IMR-90 (cell line): ENCODE measurements at regions not wholly inside any gene's neighbourhood (a gene's known extent, or its start where the extent isn't known, plus 50 kb on each side); places are given as distances from the start of the nearest gene placed in this dataset.

ENCODE experiments used
- ATAC-seq: fragments of 200-7000 bp; cut with Tn5 transposase; 2 replicates; pipeline ENCODE4 v1.9.1; 2020; ENCODE audit warnings: low read depth, mild to moderate bottlenecking, moderate library complexity
- BruUV-seq: library from RNA; stranded (reverse); fragments of 400-500 nt; replicated peaks from 2 replicates; lab custom pipeline; 2021; lab: Mats Ljungman, UMichigan
- CTCF ChIA-PET: fragments of 300-600 bp; formaldehyde crosslinking; extraction: SDS; loops from one replicate; lab custom pipeline; 2021; ENCODE audit warnings: antibody characterized with exemption; lab: Yijun Ruan, JAX
- POLR2A ChIA-PET: fragments of 300-600 bp; sonication (Branson Sonifier 250); formaldehyde crosslinking; loops from one replicate; lab custom pipeline; 2022; ENCODE audit warnings: antibody characterized with exemption; ENCODE audit not compliant: unreplicated experiment; lab: Charles Lee
- DNase-seq: peaks from one replicate; pipeline ENCODE4 v3.0.0; 2013
- H2AFZ ChIP-seq: replicated peaks from 2 replicates; pipeline ENCODE3; 2013; ENCODE audit warnings: low read length, mild to moderate bottlenecking; ENCODE audit not compliant: poor library complexity
- H2AK5ac ChIP-seq: 2 replicates; pipeline ENCODE4 v1.6.1; 2013; ENCODE audit warnings: low read depth, low read length, inconsistent platforms
- H2AK9ac ChIP-seq: replicated peaks from 2 replicates; pipeline ENCODE3; 2013; ENCODE audit warnings: mild to moderate bottlenecking, low read depth, low read length, moderate library complexity; ENCODE audit not compliant: poor library complexity
- H2BK120ac ChIP-seq: 2 replicates; pipeline ENCODE4 v1.6.1; 2013; ENCODE audit warnings: low read depth, low read length, inconsistent platforms
- H2BK15ac ChIP-seq: 3 replicates; pipeline ENCODE4 v1.6.1; 2013; ENCODE audit warnings: low read depth, low read length, inconsistent platforms
- H2BK20ac ChIP-seq: 2 replicates; pipeline ENCODE4 v1.6.1; 2013; ENCODE audit warnings: low read depth, mild to moderate bottlenecking, inconsistent platforms, low read length, moderate library complexity
- H2BK5ac ChIP-seq: 2 replicates; pipeline ENCODE4 v1.6.1; 2013; ENCODE audit warnings: mild to moderate bottlenecking, low read depth, low read length, inconsistent platforms; ENCODE audit not compliant: poor library complexity, severe bottlenecking
- H3K14ac ChIP-seq: replicated peaks from 2 replicates; pipeline ENCODE4 v1.6.1; 2013; ENCODE audit warnings: low read depth, low read length, inconsistent platforms
- H3K18ac ChIP-seq: 2 replicates; pipeline ENCODE4 v1.6.1; 2013; ENCODE audit warnings: low read depth, low read length, control low read depth
- H3K23ac ChIP-seq: 2 replicates; pipeline ENCODE4 v1.6.1; 2013; ENCODE audit warnings: low read depth, low read length, inconsistent platforms
- H3K27ac ChIP-seq: 2 replicates; pipeline ENCODE4 v1.5.1; 2013; ENCODE audit warnings: mild to moderate bottlenecking, control low read depth, low read length; ENCODE audit not compliant: insufficient read depth
- H3K27me3 ChIP-seq: 2 replicates; pipeline ENCODE4 v1.6.1; 2013; ENCODE audit warnings: low read length; ENCODE audit not compliant: control insufficient read depth, insufficient read depth
- H3K36me3 ChIP-seq: 2 replicates; pipeline ENCODE4 v1.6.1; 2013; ENCODE audit warnings: low read length, mixed read lengths; ENCODE audit not compliant: control insufficient read depth, insufficient read depth
- H3K4ac ChIP-seq: 2 replicates; pipeline ENCODE4 v1.6.1; 2013; ENCODE audit warnings: low read depth, low read length, inconsistent platforms
- H3K4me1 ChIP-seq: 2 replicates; pipeline ENCODE4 v1.6.1; 2013; ENCODE audit warnings: low read length, mixed read lengths; ENCODE audit not compliant: control insufficient read depth, insufficient read depth
- H3K4me2 ChIP-seq: 2 replicates; pipeline ENCODE4 v1.6.1; 2013; ENCODE audit warnings: low read depth, mild to moderate bottlenecking, control low read depth, low read length, moderate library complexity
- H3K4me3 ChIP-seq: 2 replicates; pipeline ENCODE4 v1.5.1; 2013; ENCODE audit warnings: low read depth, mild to moderate bottlenecking, control low read depth, low read length, moderate library complexity; ENCODE audit not compliant: insufficient read depth
- H3K56ac ChIP-seq: 2 replicates; pipeline ENCODE4 v1.6.1; 2013; ENCODE audit warnings: low read length, inconsistent platforms; ENCODE audit not compliant: insufficient read depth; ENCODE audit errors: extremely low read depth
- H3K79me1 ChIP-seq, 2 experiments: 2 replicates each; pipeline ENCODE4 v1.6.1; 2013; ENCODE audit warnings: low read length in 2 of 2, inconsistent platforms in 1 of 2, low read depth in 1 of 2
- H3K9ac ChIP-seq: 2 replicates; pipeline ENCODE4 v1.6.1; 2013; ENCODE audit warnings: low read depth, low read length, control low read depth
- H3K9me1 ChIP-seq: 2 replicates; pipeline ENCODE4 v1.6.1; 2013; ENCODE audit warnings: low read length, inconsistent platforms; ENCODE audit not compliant: insufficient read depth
- H3K9me3 ChIP-seq: 2 replicates; pipeline ENCODE4 v1.6.1; 2013; ENCODE audit warnings: low read length; ENCODE audit not compliant: control insufficient read depth, insufficient read depth
- H4K20me1 ChIP-seq: 2 replicates; pipeline ENCODE4 v1.6.1; 2013; ENCODE audit warnings: low read length, inconsistent platforms; ENCODE audit not compliant: insufficient read depth
- H4K5ac ChIP-seq: 2 replicates; pipeline ENCODE4 v1.6.1; 2013; ENCODE audit warnings: mild to moderate bottlenecking, low read depth, low read length, control low read depth
- H4K8ac ChIP-seq, 2 experiments: 2 replicates each; pipeline ENCODE4 v1.6.1; 2013; ENCODE audit warnings: low read depth in 2 of 2, low read length in 2 of 2, control low read depth in 1 of 2, inconsistent platforms in 1 of 2
- H4K91ac ChIP-seq: 2 replicates; pipeline ENCODE4 v1.6.1; 2013; ENCODE audit warnings: low read depth, low read length, inconsistent platforms; ENCODE audit not compliant: insufficient read depth
- CEBPB ChIP-seq: IDR thresholded peaks from 2 replicates; pipeline ENCODE4 v1.6.1; 2012; ENCODE audit warnings: low read depth, low read length, improper control_type of control experiment
- CHD1 ChIP-seq: IDR thresholded peaks from 2 replicates; pipeline ENCODE4 v1.6.1; 2012; ENCODE audit warnings: low read depth, low read length, improper control_type of control experiment
- FOS ChIP-seq: fragments of 150-350 bp; IDR thresholded peaks from 2 replicates; pipeline ENCODE4 v1.6.1; 2016; ENCODE audit warnings: low read depth, low read length
- MAFK ChIP-seq: IDR thresholded peaks from 2 replicates; pipeline ENCODE4 v1.6.1; 2012; ENCODE audit warnings: low read depth, low read length, improper control_type of control experiment
- MXI1 ChIP-seq: IDR thresholded peaks from 2 replicates; pipeline ENCODE4 v1.6.1; 2012; ENCODE audit warnings: low read depth, mild to moderate bottlenecking, low read length, moderate library complexity, borderline replicate concordance
- NFE2L2 ChIP-seq: fragments of 150-350 bp; IDR thresholded peaks from 2 replicates; pipeline ENCODE4 v1.6.1; 2016; ENCODE audit warnings: low read depth, mild to moderate bottlenecking, low read length
- RCOR1 ChIP-seq: IDR thresholded peaks from 2 replicates; pipeline ENCODE4 v1.6.1; 2012; ENCODE audit warnings: mild to moderate bottlenecking, low read length, improper control_type of control experiment; ENCODE audit not compliant: insufficient replicate concordance
- RFX5 ChIP-seq: IDR thresholded peaks from 2 replicates; pipeline ENCODE4 v1.8.0; 2012; ENCODE audit warnings: low read depth, mild to moderate bottlenecking, low read length, moderate library complexity
- SMC3 ChIP-seq: fragments of 150-350 bp; IDR thresholded peaks from 2 replicates; pipeline ENCODE4 v1.6.1; 2016; ENCODE audit warnings: low read depth, mild to moderate bottlenecking, antibody characterized with exemption, low read length, moderate library complexity
- WGBS, 2 experiments: methylation state at CpG; one replicate each; pipeline versions ENCODE4 v1.1.5 to v1.1.7; 2013; ENCODE audit warnings: missing lambda C conversion rate in 2 of 2; ENCODE audit not compliant: insufficient read length in 1 of 2; ENCODE audit errors: extremely low coverage in 2 of 2; 5-methylcytosine and 5-hydroxymethylcytosine counted together
- dilution Hi-C: fragments of 300-500 bp; cut with HindIII; formaldehyde crosslinking; loops from one replicate; pipeline ENCODE4 v1.14.3; 2018; ENCODE audit warnings: low sequenced_read_pairs; ENCODE audit not compliant: unreplicated experiment
- in situ Hi-C: fragments of 300-500 bp; cut with MboI; formaldehyde crosslinking; loops from 3 replicates; pipeline ENCODE4 v1.14.3; 2019; ENCODE audit warnings: low sequenced_read_pairs, inconsistent platforms, mixed read lengths
- intact Hi-C: fragments of 100-400 bp; cut with micrococcal nuclease; formaldehyde crosslinking; loops from 2 replicates; pipeline ENCODE4 v1.10.0; 2022
- TF ChIP-seq, protein P1 (sequence below): fragments of 150-350 bp; IDR thresholded peaks from 2 replicates; pipeline ENCODE4 v1.6.1; 2017; ENCODE audit warnings: mild to moderate bottlenecking, antibody characterized with exemption, low read length, low read depth
- TF ChIP-seq, protein P2 (sequence below): conservative IDR thresholded peaks from 2 replicates; pipeline ENCODE4 v1.5.1; 2012; ENCODE audit warnings: mild to moderate bottlenecking, low read depth, low read length, improper control_type of control experiment

DNA sequence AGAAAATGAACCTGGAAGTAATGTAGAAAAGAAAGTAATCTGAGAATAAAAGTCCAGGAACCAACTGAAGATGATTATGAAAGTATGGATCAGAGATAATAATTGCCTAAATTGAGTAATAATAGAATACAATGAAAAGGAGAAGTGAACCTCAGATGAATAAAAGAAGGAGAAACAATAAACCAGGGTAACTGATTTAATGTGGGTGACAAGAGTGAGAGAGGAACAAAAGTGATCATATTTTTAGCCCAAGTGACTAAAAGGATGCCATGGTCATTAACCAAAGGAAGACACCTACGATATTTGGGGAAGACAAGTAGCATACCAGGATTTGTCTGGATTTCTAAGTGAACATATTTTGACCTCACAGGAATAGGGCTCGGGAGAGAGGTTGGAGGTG lies 600.6 kb downstream of the RNF144A start:
- Histone ChIP-seq H2BK15ac (no peak overlapping the region), H3K18ac (no peak overlapping the region), H2BK20ac (no peak overlapping the region), H3K27me3 (no peaks in the 10 kb centered on the region), H3K4me2 (no peak overlapping the region), H4K91ac (no peak overlapping the region), H3K14ac (no peak overlapping the region), H2AK5ac (no peak overlapping the region), H3K9me3 (peaks cover 2% of the 10 kb centered on the region; the same call in 1 of the 2 replicates), H4K8ac (no peak overlapping the region), H3K4ac (no peak overlapping the region), H2AFZ (no peak overlapping the region), H3K79me1 (no peaks in the 10 kb centered on the region), H3K4me3 (no peak overlapping the region), H2AK9ac (no peak overlapping the region), H3K27ac (no peak overlapping the region), H3K9ac (no peak overlapping the region), H3K36me3 (no peaks in the 10 kb centered on the region), H3K9me1 (no peaks in the 10 kb centered on the region), H3K23ac (no peak overlapping the region), H2BK5ac (no peak overlapping the region), H2BK120ac (no peak overlapping the region), H4K20me1 (no peaks in the 10 kb centered on the region), H3K4me1 (no peaks in the 10 kb centered on the region), H4K5ac (no peak overlapping the region), H3K56ac (no peak overlapping the region)
- dilution Hi-C loops (no loop called here), intact Hi-C loops (no loop called here), in situ Hi-C loops (no loop called here)
- ChIA-PET POLR2A (no interaction called here), CTCF (no interaction called here)
- BruUV-seq: no TSS peak
- WGBS, 2 experiments: no CpG with 5 or more reads among the region's 2 CpGs
- TF ChIP-seq RCOR1 (no peak), CHD1 (no peak), SMC3 (no peak), RFX5 (no peak), FOS (no peak), NFE2L2 (no peak), MAFK (no peak), MXI1 (no peak), CEBPB (no peak)
- TF ChIP-seq, protein P1, sequence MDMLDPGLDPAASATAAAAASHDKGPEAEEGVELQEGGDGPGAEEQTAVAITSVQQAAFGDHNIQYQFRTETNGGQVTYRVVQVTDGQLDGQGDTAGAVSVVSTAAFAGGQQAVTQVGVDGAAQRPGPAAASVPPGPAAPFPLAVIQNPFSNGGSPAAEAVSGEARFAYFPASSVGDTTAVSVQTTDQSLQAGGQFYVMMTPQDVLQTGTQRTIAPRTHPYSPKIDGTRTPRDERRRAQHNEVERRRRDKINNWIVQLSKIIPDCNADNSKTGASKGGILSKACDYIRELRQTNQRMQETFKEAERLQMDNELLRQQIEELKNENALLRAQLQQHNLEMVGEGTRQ: no peak
- TF ChIP-seq, protein P2, sequence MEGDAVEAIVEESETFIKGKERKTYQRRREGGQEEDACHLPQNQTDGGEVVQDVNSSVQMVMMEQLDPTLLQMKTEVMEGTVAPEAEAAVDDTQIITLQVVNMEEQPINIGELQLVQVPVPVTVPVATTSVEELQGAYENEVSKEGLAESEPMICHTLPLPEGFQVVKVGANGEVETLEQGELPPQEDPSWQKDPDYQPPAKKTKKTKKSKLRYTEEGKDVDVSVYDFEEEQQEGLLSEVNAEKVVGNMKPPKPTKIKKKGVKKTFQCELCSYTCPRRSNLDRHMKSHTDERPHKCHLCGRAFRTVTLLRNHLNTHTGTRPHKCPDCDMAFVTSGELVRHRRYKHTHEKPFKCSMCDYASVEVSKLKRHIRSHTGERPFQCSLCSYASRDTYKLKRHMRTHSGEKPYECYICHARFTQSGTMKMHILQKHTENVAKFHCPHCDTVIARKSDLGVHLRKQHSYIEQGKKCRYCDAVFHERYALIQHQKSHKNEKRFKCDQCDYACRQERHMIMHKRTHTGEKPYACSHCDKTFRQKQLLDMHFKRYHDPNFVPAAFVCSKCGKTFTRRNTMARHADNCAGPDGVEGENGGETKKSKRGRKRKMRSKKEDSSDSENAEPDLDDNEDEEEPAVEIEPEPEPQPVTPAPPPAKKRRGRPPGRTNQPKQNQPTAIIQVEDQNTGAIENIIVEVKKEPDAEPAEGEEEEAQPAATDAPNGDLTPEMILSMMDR: no peak
- ATAC-seq (no peak), DNase-seq (no peak)
